ENCODE measurements at regions not wholly inside any gene's neighbourhood (a gene's known extent, or its start where the extent isn't known, plus 50 kb on each side); places are given as distances from the start of the nearest gene placed in this dataset.

DNA sequence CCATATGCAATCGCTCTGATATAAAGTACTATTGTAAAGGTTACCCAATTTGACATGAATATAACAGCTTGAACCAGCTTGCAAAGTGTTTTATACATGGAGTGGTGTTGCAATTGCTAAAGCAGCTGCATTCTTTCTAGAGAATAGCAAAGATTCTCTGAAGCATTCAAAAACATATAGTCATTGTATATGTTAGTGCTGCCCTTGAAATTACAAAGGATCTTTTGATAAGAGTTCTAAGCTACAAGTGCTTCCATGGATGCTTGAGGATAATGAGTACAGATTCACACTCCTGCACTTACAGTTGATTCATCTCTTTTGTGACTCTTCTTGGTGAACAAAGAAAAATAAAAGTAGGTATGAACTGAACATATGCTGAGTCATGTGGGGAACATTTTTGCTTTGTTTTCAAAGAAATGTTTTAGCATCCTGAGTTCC, 175.7 kb downstream of the ALDH8A1 start:
- TF ChIP-seq, protein P1, sequence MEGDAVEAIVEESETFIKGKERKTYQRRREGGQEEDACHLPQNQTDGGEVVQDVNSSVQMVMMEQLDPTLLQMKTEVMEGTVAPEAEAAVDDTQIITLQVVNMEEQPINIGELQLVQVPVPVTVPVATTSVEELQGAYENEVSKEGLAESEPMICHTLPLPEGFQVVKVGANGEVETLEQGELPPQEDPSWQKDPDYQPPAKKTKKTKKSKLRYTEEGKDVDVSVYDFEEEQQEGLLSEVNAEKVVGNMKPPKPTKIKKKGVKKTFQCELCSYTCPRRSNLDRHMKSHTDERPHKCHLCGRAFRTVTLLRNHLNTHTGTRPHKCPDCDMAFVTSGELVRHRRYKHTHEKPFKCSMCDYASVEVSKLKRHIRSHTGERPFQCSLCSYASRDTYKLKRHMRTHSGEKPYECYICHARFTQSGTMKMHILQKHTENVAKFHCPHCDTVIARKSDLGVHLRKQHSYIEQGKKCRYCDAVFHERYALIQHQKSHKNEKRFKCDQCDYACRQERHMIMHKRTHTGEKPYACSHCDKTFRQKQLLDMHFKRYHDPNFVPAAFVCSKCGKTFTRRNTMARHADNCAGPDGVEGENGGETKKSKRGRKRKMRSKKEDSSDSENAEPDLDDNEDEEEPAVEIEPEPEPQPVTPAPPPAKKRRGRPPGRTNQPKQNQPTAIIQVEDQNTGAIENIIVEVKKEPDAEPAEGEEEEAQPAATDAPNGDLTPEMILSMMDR (IDR thresholded peaks at IDR 0.05; ENCODE audit: low read length): no peak
- no peak for TF ChIP-seq EZH2 (optimal IDR thresholded peaks at IDR 0.05; ENCODE audit: low read depth, low read length)
